Right cardiac atrium (tissue), 5 donors: ENCODE measurements at regions not wholly inside any gene's neighbourhood (a gene's known extent, or its start where the extent isn't known, plus 50 kb on each side); places are given as distances from the start of the nearest gene placed in this dataset.

Experiments
- ATAC-seq, 2 donors: fragments of 200-7000 bp; cut with Tn5 transposase; one replicate each; pipeline versions ENCODE4 v1.8.0 to v1.9.1; 2020; ENCODE audit warnings: moderate library complexity in 2 of 2, mild to moderate bottlenecking in 1 of 2
- DNase-seq, 3 donors: peaks; one replicate each; pipeline ENCODE4 v3.0.0-alpha.2; 2020
- H3K27ac ChIP-seq: one replicate; pipeline ENCODE4 v1.5.1; 2013; ENCODE audit warnings: mild to moderate bottlenecking, low read length, control low read depth, moderate library complexity
- H3K27me3 ChIP-seq: one replicate; pipeline ENCODE4 v1.6.1; 2013; ENCODE audit not compliant: control insufficient read depth, insufficient read depth
- H3K4me1 ChIP-seq: one replicate; pipeline ENCODE4 v1.6.1; 2013; ENCODE audit warnings: low read length; ENCODE audit not compliant: control insufficient read depth, insufficient read depth
- H3K4me3 ChIP-seq: one replicate; pipeline ENCODE4 v1.5.1; 2013; ENCODE audit warnings: low read length, control low read depth
- H3K9me3 ChIP-seq: one replicate; pipeline ENCODE4 v1.6.1; 2013; ENCODE audit warnings: low read length; ENCODE audit not compliant: control insufficient read depth
- WGBS: extraction: QIAGEN DNeasy Blood & Tissue Kit; methylation state at CpG from one replicate; pipeline ENCODE4 v1.1.7; 2013; 5-methylcytosine and 5-hydroxymethylcytosine counted together
- intact Hi-C, 4 donors: fragments of 100-400 bp; cut with DNase I; formaldehyde crosslinking; loops; one replicate each; pipeline versions ENCODE4 v1.11.0 to v1.14.0; 2022 to 2023
- donor health status: healthy with polysubstance abuse.
- donor health status: DM: no; HTN: yes; CAD: no.
- donor health status: DM: no; HTN: no; CAD: no.
- donor health status: DM: no; HTN: yes; CAD: no; lungs with severe emphysema.
- donor health status: DM: yes; HTN: yes; CAD: no.

- Histone ChIP-seq H3K4me1 (no peaks in the 10 kb centered on the region), H3K9me3 (no peaks in the 10 kb centered on the region), H3K4me3 (no peak overlapping the region), H3K27ac (no peak overlapping the region), H3K27me3 (no peaks in the 10 kb centered on the region)
- ATAC-seq (no peak), DNase-seq (no peak)
- WGBS: 57% methylated on average over 2 of the region's 2 CpGs
- intact Hi-C loops: no loop called here
Measured at GRCh38 chr9:108108852-108109448, 619.4 kb upstream of the KLF4 start.

- DNase-seq: no peak
- no peak overlapping the region for H3K4me3 ChIP-seq
- no peaks in the 10 kb centered on the region for H3K4me1 ChIP-seq
- no peaks in the 10 kb centered on the region for H3K27me3 ChIP-seq
- no peaks in the 10 kb centered on the region for H3K9me3 ChIP-seq
- 32% methylated on average over 4 of the region's 4 CpGs for WGBS
- H3K27ac ChIP-seq: no peak overlapping the region
- ATAC-seq: no peak
- intact Hi-C loops: no loop called here
Measured at GRCh38 chr9:108108280-108108851, 618.8 kb upstream of the KLF4 start.

- Histone ChIP-seq H3K27ac (no peak overlapping the region), H3K4me1 (no peaks in the 10 kb centered on the region), H3K4me3 (no peak overlapping the region), H3K9me3 (no peaks in the 10 kb centered on the region), H3K27me3 (no peaks in the 10 kb centered on the region)
- ATAC-seq: peak in 1 of 2 donors; percentile 76
- intact Hi-C loops: no loop called here
- WGBS: 58% methylated on average over 5 of the region's 5 CpGs
- DNase-seq: peak in 1 of 3 donors; percentile 18
Measured at GRCh38 chr9:108105885-108106284, 616.3 kb upstream of the KLF4 start.

- DNase-seq (no peak), ATAC-seq (no peak)
- intact Hi-C loops: no loop called here
- Histone ChIP-seq H3K9me3 (no peaks in the 10 kb centered on the region), H3K4me3 (no peak overlapping the region), H3K27ac (no peak overlapping the region), H3K27me3 (no peaks in the 10 kb centered on the region), H3K4me1 (no peaks in the 10 kb centered on the region)
- 91% methylated on average over 1 of the region's 1 CpG for WGBS
Measured at GRCh38 chr9:108104991-108105390, 615.4 kb upstream of the KLF4 start.

GRCh38 chr9:108103046-108103693, 613.6 kb upstream of the KLF4 start:
- Histone ChIP-seq H3K27me3 (no peaks in the 10 kb centered on the region), H3K9me3 (no peaks in the 10 kb centered on the region), H3K4me1 (no peaks in the 10 kb centered on the region), H3K27ac (no peak overlapping the region), H3K4me3 (no peak overlapping the region)
- ATAC-seq (no peak), DNase-seq (no peak)
- WGBS: 92% methylated on average over 1 of the region's 1 CpG
- intact Hi-C loops: no loop called here

- intact Hi-C loops: no loop called here
- WGBS: 54% methylated on average over 1 of the region's 1 CpG
Measured at GRCh38 chr9:108101410-108101809, 611.8 kb upstream of the KLF4 start.

GRCh38 chr9:108100571-108100970, 611.0 kb upstream of the KLF4 start:
- 52% methylated on average over 6 of the region's 6 CpGs for WGBS
- H3K27ac ChIP-seq: no peak overlapping the region
- intact Hi-C loops: no loop called here
- peak; percentile 33 to 39 for ATAC-seq
- H3K4me1 ChIP-seq: no peaks in the 10 kb centered on the region
- H3K4me3 ChIP-seq: no peak overlapping the region
- no peaks in the 10 kb centered on the region for H3K9me3 ChIP-seq
- no peaks in the 10 kb centered on the region for H3K27me3 ChIP-seq
- no peak for DNase-seq

More at GRCh38 chr9:108101410-108101809, 611.8 kb upstream of the KLF4 start:
- Histone ChIP-seq H3K4me1 (no peaks in the 10 kb centered on the region), H3K9me3 (no peaks in the 10 kb centered on the region), H3K27ac (no peak overlapping the region), H3K27me3 (no peaks in the 10 kb centered on the region), H3K4me3 (no peak overlapping the region)
- ATAC-seq: no peak
- DNase-seq: no peak

GRCh38 chr9:108099854-108100253, 610.3 kb upstream of the KLF4 start:
- DNase-seq: no peak
- no peaks in the 10 kb centered on the region for H3K4me1 ChIP-seq
- no peak overlapping the region for H3K4me3 ChIP-seq
- 72% methylated on average over 3 of the region's 3 CpGs for WGBS
- intact Hi-C loops: no loop called here
- H3K9me3 ChIP-seq: no peaks in the 10 kb centered on the region
- no peaks in the 10 kb centered on the region for H3K27me3 ChIP-seq
- peak; percentile 51 to 94 for ATAC-seq
- no peak overlapping the region for H3K27ac ChIP-seq

GRCh38 chr9:108095496-108095895, 605.9 kb upstream of the KLF4 start:
- ATAC-seq (no peak), DNase-seq (no peak)
- Histone ChIP-seq H3K4me1 (no peaks in the 10 kb centered on the region), H3K4me3 (no peak overlapping the region), H3K27ac (no peak overlapping the region), H3K27me3 (no peaks in the 10 kb centered on the region), H3K9me3 (peaks cover 2% of the 10 kb centered on the region)
- intact Hi-C loops: no loop called here
- 75% methylated on average over 1 of the region's 1 CpG for WGBS

GRCh38 chr9:108094676-108094993, 605.1 kb upstream of the KLF4 start:
- DNase-seq: no peak
- H3K4me3 ChIP-seq: no peak overlapping the region
- H3K27me3 ChIP-seq: no peaks in the 10 kb centered on the region
- WGBS: 87% methylated on average over 2 of the region's 2 CpGs
- intact Hi-C loops: no loop called here
- H3K4me1 ChIP-seq: no peaks in the 10 kb centered on the region
- peaks cover 2% of the 10 kb centered on the region for H3K9me3 ChIP-seq
- ATAC-seq: no peak
- no peak overlapping the region for H3K27ac ChIP-seq

- Histone ChIP-seq H3K4me1 (no peaks in the 10 kb centered on the region), H3K27me3 (no peaks in the 10 kb centered on the region), H3K9me3 (peaks cover 2% of the 10 kb centered on the region), H3K4me3 (no peak overlapping the region), H3K27ac (no peak overlapping the region)
- ATAC-seq (no peak), DNase-seq (no peak)
- WGBS: 58% methylated on average over 1 of the region's 1 CpG
- intact Hi-C loops: no loop called here
Measured at GRCh38 chr9:108093773-108094675, 604.5 kb upstream of the KLF4 start.
